AG04449 (cell line): ENCODE measurements at regions not wholly inside any gene's neighbourhood (a gene's known extent, or its start where the extent isn't known, plus 50 kb on each side); places are given as distances from the start of the nearest gene placed in this dataset.

Source experiments
- CTCF ChIA-PET: fragments of 350-600 bp; formaldehyde crosslinking; extraction: SDS; loops from one replicate; lab custom pipeline; 2021; ENCODE audit warnings: antibody characterized with exemption; lab: Yijun Ruan, JAX
- POLR2A ChIA-PET: fragments of 400-600, 350-600 bp; formaldehyde crosslinking; extraction: SDS; loops from one replicate; lab custom pipeline; 2020; ENCODE audit warnings: antibody characterized with exemption, inconsistent platforms; lab: Yijun Ruan, JAX
- DNase-seq: peaks from one replicate; pipeline ENCODE4 v3.0.0-alpha.2; 2010; ENCODE audit warnings: low read depth, low spot score
- H3K4me3 ChIP-seq: 2 replicates; pipeline ENCODE4 v1.5.1; 2011; ENCODE audit warnings: low read depth, mild to moderate bottlenecking, control low read depth, low read length
- CTCF ChIP-seq: IDR thresholded peaks from one replicate; pipeline ENCODE4 v1.5.1; 2011; ENCODE audit warnings: mild to moderate bottlenecking, moderate library complexity, low read length, control low read depth, inconsistent platforms; ENCODE audit not compliant: insufficient read depth; ENCODE audit errors: missing control alignments

DNA sequence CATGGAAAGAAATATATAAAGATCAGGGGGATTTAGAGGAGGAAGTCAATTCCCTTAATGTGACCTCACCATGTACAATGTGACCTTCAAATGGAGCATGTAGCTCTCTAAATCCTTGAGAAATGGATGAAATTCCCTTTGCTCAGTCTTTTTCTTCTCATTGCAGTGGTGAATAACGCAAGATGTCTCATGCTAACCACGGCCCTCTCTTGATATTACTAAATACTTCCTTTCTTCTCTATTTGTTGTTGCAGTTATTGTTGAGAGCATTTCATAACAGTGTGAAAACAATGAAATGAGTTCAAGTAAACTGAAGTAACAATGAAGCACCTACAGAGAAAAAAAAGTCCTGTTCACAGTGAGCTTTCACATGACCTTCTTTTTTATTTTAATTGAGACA, 55.6 kb downstream of the ZNF281 start:
- CTCF ChIA-PET: interaction anchor here (1.1 to 1.9 kb wide), 6 partner anchors 11 to 130 kb away, joined by 3 to 10 read pairs (median 4); no protein-coding TSS in a partner anchor
- H3K4me3 ChIP-seq: no peak overlapping the region
- no peak for DNase-seq
- POLR2A ChIA-PET: interaction anchor here (0.7 kb wide), 2 partner anchors 68 to 146 kb away, joined by 3 read pairs; no protein-coding TSS in a partner anchor
- no peak for TF ChIP-seq CTCF

GRCh38 chr1:200353232-200353631, 56.6 kb downstream of the ZNF281 start:
- POLR2A ChIA-PET: no interaction called here
- CTCF ChIA-PET: interaction anchor here (1.0 to 1.9 kb wide), 8 partner anchors 10 to 668 kb away, joined by 3 to 10 read pairs (median 3); no protein-coding TSS in a partner anchor
- TF ChIP-seq CTCF: no peak
- no peak overlapping the region for H3K4me3 ChIP-seq
- no peak for DNase-seq

GRCh38 chr1:200351826-200352549, 57.8 kb downstream of the ZNF281 start:
- CTCF ChIA-PET: no interaction called here

DNA sequence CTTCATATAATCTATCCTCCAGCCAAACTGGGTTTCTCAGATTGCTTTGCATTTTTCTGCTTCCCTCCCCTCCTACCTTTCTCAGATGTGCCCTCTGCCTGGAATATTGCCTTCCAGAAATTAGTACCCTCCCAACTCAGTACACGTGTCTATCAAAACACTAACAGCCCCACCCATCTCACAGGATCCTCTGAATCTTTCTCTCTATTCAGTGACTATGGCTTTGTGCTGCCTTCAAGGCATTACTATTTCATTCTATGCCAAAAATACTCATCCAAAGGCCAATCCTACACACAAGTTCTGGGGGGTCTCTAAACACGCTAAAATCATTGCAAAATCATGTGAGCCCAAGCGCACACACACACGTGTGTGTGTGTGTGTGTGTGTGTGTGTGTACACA, 58.4 kb downstream of the ZNF281 start:
- CTCF ChIA-PET: no interaction called here
- DNase-seq: no peak
- POLR2A ChIA-PET: no interaction called here
- peak overlapping the region; percentile 37; the same call in 1 of the 2 replicates for H3K4me3 ChIP-seq
- no peak for TF ChIP-seq CTCF

More at GRCh38 chr1:200351826-200352549, 57.8 kb downstream of the ZNF281 start:
- DNase-seq: peak; percentile 98
- POLR2A ChIA-PET: no interaction called here
- peak overlapping the region; percentile 37 for H3K4me3 ChIP-seq
- TF ChIP-seq CTCF: no peak

GRCh38 chr1:200346700-200347099, 63.1 kb downstream of the ZNF281 start:
- H3K4me3 ChIP-seq: no peak overlapping the region
- POLR2A ChIA-PET: no interaction called here
- peak; percentile 69 for DNase-seq
- TF ChIP-seq CTCF: no peak
- CTCF ChIA-PET: no interaction called here

GRCh38 chr1:200345520-200345919, 64.3 kb downstream of the ZNF281 start:
- POLR2A ChIA-PET: no interaction called here
- CTCF ChIA-PET: no interaction called here
- no peak for TF ChIP-seq CTCF
- no peak overlapping the region for H3K4me3 ChIP-seq
- no peak for DNase-seq
